Neural progenitor cell (in vitro differentiated cells): ENCODE measurements at regions not wholly inside any gene's neighbourhood (a gene's known extent, or its start where the extent isn't known, plus 50 kb on each side); places are given as distances from the start of the nearest gene placed in this dataset.

Experiments
- DNase-seq: peaks from one replicate; pipeline ENCODE4 v3.0.0-alpha.2; 2016; ENCODE audit warnings: low spot score
- H2AFZ ChIP-seq: fragments of 200-600 bp; sonication (generic); replicated peaks from 2 replicates; pipeline ENCODE4 v1.6.1; 2016; ENCODE audit warnings: antibody characterized with exemption
- H3F3A ChIP-seq: fragments of 200-600 bp; sonication (generic); 2 replicates; pipeline ENCODE4 v1.6.1; 2016; ENCODE audit warnings: antibody characterized with exemption, low read depth
- H3K27ac ChIP-seq: fragments of 200-600 bp; sonication (generic); 2 replicates; pipeline ENCODE4 v1.5.1; 2016; ENCODE audit warnings: mild to moderate bottlenecking
- H3K27me3 ChIP-seq: fragments of 200-600 bp; sonication (generic); 2 replicates; pipeline ENCODE4 v1.6.1; 2016; ENCODE audit warnings: mild to moderate bottlenecking, moderate library complexity
- H3K36me3 ChIP-seq: fragments of 200-600 bp; sonication (generic); 2 replicates; pipeline ENCODE4 v1.5.1; 2016
- H3K4me1 ChIP-seq: fragments of 200-600 bp; sonication (generic); 2 replicates; pipeline ENCODE4 v1.6.1; 2016; ENCODE audit warnings: mixed run types
- H3K4me2 ChIP-seq: fragments of 200-600 bp; sonication (generic); 2 replicates; pipeline ENCODE4 v1.6.1; 2016
- H3K4me3 ChIP-seq: fragments of 200-600 bp; sonication (generic); 2 replicates; pipeline ENCODE4 v1.5.1; 2016
- H3K79me2 ChIP-seq: fragments of 200-600 bp; sonication (generic); 2 replicates; pipeline ENCODE4 v1.6.1; 2016; ENCODE audit warnings: low read depth
- H3K9ac ChIP-seq: fragments of 200-600 bp; sonication (generic); 2 replicates; pipeline ENCODE4 v1.6.1; 2016
- H3K9me3 ChIP-seq: fragments of 200-600 bp; sonication (generic); 2 replicates; pipeline ENCODE4 v1.5.1; 2016; ENCODE audit warnings: low read depth
- H4K20me1 ChIP-seq: fragments of 200-600 bp; sonication (generic); 2 replicates; pipeline ENCODE4 v1.6.1; 2016; ENCODE audit warnings: low read depth
- H3K27ac Mint-ChIP-seq: 3 replicates; pipeline ENCODE4 v1.8.0; 2021; ENCODE audit warnings: mixed read lengths
- H3K27me3 Mint-ChIP-seq: 2 replicates; pipeline ENCODE4 v1.8.0; 2022; ENCODE audit warnings: low read depth, mild to moderate bottlenecking, inconsistent platforms, moderate library complexity, mixed read lengths; ENCODE audit not compliant: insufficient read depth
- H3K36me3 Mint-ChIP-seq: 3 replicates; pipeline ENCODE4 v1.8.0; 2021; ENCODE audit warnings: mixed read lengths
- H3K4me1 Mint-ChIP-seq: 3 replicates; pipeline ENCODE4 v1.8.0; 2021; ENCODE audit warnings: mixed read lengths
- H3K4me3 Mint-ChIP-seq: 3 replicates; pipeline ENCODE4 v1.8.0; 2021; ENCODE audit warnings: mild to moderate bottlenecking, moderate library complexity, mixed read lengths
- H3K9me3 Mint-ChIP-seq: 3 replicates; pipeline ENCODE4 v1.8.0; 2020; ENCODE audit warnings: mixed read lengths
- CTCF ChIP-seq: fragments of 200-600 bp; sonication (generic); IDR thresholded peaks from 2 replicates; pipeline ENCODE4 v1.5.1; 2017; ENCODE audit warnings: antibody characterized with exemption, mild to moderate bottlenecking
- EZH2 ChIP-seq: fragments of 200-600 bp; sonication (generic); IDR thresholded peaks from 2 replicates; pipeline ENCODE4 v1.6.1; 2017; ENCODE audit warnings: antibody characterized with exemption, mild to moderate bottlenecking, moderate library complexity
- EZH2phosphoT487 ChIP-seq: fragments of 200-600 bp; sonication (generic); IDR thresholded peaks from 2 replicates; pipeline ENCODE4 v1.6.1; 2017; ENCODE audit warnings: antibody characterized with exemption

- TF ChIP-seq CTCF: no peak
- no peak for TF ChIP-seq EZH2phosphoT487
- TF ChIP-seq EZH2: no peak
- H3K9ac ChIP-seq: no peak overlapping the region
- H3K27me3 ChIP-seq: no peaks in the 10 kb centered on the region
- H3K4me2 ChIP-seq: no peak overlapping the region
- no peaks in the 10 kb centered on the region for H3K79me2 ChIP-seq
- no peak overlapping the region for H2AFZ ChIP-seq
- Mint-ChIP-seq H3K9me3 (no peaks in the 10 kb centered on the region), H3K36me3 (no peaks in the 10 kb centered on the region), H3K4me3 (no peak overlapping the region), H3K4me1 (no peaks in the 10 kb centered on the region), H3K27ac (no peak overlapping the region), H3K27me3 (no peaks in the 10 kb centered on the region)
- no peak overlapping the region for H3K4me3 ChIP-seq
- H3K36me3 ChIP-seq: no peaks in the 10 kb centered on the region
- no peak overlapping the region for H3K27ac ChIP-seq
- no peaks in the 10 kb centered on the region for H3K4me1 ChIP-seq
- H3K9me3 ChIP-seq: no peaks in the 10 kb centered on the region
- no peaks in the 10 kb centered on the region for H4K20me1 ChIP-seq
- no peak for DNase-seq
- H3F3A ChIP-seq: no peaks in the 10 kb centered on the region
These were observed 100.5 kb upstream of the PCDH7 start for GRCh38 chr4:30619679-30620078.

- H3K9me3 Mint-ChIP-seq: no peaks in the 10 kb centered on the region
- Histone ChIP-seq H3K4me1 (no peaks in the 10 kb centered on the region), H3K4me3 (no peak overlapping the region)
These were observed 99.5 kb upstream of the PCDH7 start for GRCh38 chr4:30620711-30621110.

GRCh38 chr4:30630431-30630830, 89.7 kb upstream of the PCDH7 start:
- H3K36me3 ChIP-seq: no peaks in the 10 kb centered on the region
- H3K4me1 Mint-ChIP-seq: no peaks in the 10 kb centered on the region
- H2AFZ ChIP-seq: no peak overlapping the region

More at GRCh38 chr4:30620711-30621110, 99.5 kb upstream of the PCDH7 start:
- no peak overlapping the region for H3K27ac Mint-ChIP-seq
- no peaks in the 10 kb centered on the region for H4K20me1 ChIP-seq
- no peaks in the 10 kb centered on the region for H3K27me3 ChIP-seq
- no peak overlapping the region for H3K4me3 Mint-ChIP-seq
- H3K27ac ChIP-seq: no peak overlapping the region
- H3K9me3 ChIP-seq: no peaks in the 10 kb centered on the region
- no peaks in the 10 kb centered on the region for H3K79me2 ChIP-seq
- no peak overlapping the region for H2AFZ ChIP-seq
- no peaks in the 10 kb centered on the region for H3K27me3 Mint-ChIP-seq
- H3K36me3 ChIP-seq: no peaks in the 10 kb centered on the region
- H3K4me2 ChIP-seq: no peak overlapping the region
- TF ChIP-seq CTCF: no peak
- TF ChIP-seq EZH2: no peak
- no peak for TF ChIP-seq EZH2phosphoT487
- H3F3A ChIP-seq: no peaks in the 10 kb centered on the region
- no peak for DNase-seq
- H3K9ac ChIP-seq: no peak overlapping the region
- H3K36me3 Mint-ChIP-seq: no peaks in the 10 kb centered on the region
- no peaks in the 10 kb centered on the region for H3K4me1 Mint-ChIP-seq

More at GRCh38 chr4:30630431-30630830, 89.7 kb upstream of the PCDH7 start:
- no peaks in the 10 kb centered on the region for H3K36me3 Mint-ChIP-seq
- Histone ChIP-seq H3K79me2 (no peaks in the 10 kb centered on the region), H3K4me2 (no peak overlapping the region), H3K4me1 (no peaks in the 10 kb centered on the region), H3K9me3 (no peaks in the 10 kb centered on the region), H4K20me1 (no peaks in the 10 kb centered on the region), H3K9ac (no peak overlapping the region), H3K27ac (no peak overlapping the region), H3F3A (no peaks in the 10 kb centered on the region), H3K4me3 (no peak overlapping the region), H3K27me3 (no peaks in the 10 kb centered on the region)
- no peak for DNase-seq
- TF ChIP-seq EZH2 (no peak), EZH2phosphoT487 (no peak), CTCF (no peak)
- H3K9me3 Mint-ChIP-seq: peaks cover 4% of the 10 kb centered on the region
- H3K27ac Mint-ChIP-seq: no peak overlapping the region
- peaks cover 2% of the 10 kb centered on the region for H3K27me3 Mint-ChIP-seq
- no peak overlapping the region for H3K4me3 Mint-ChIP-seq
